A673 (cell line): ENCODE measurements at regions not wholly inside any gene's neighbourhood (a gene's known extent, or its start where the extent isn't known, plus 50 kb on each side); places are given as distances from the start of the nearest gene placed in this dataset.

Experiments
- BruUV-seq: library from RNA; stranded (reverse); fragments of 400-500 nt; replicated peaks from 2 replicates; lab custom pipeline; 2021; lab: Mats Ljungman, UMichigan
- CTCF ChIA-PET: fragments of 300-600 bp; sonication (Branson Sonifier 250); formaldehyde crosslinking; loops from one replicate; lab custom pipeline; 2022; ENCODE audit warnings: antibody characterized with exemption; lab: Charles Lee
- POLR2A ChIA-PET: fragments of 300-600 bp; sonication (Branson Sonifier 250); formaldehyde crosslinking; loops from one replicate; lab custom pipeline; 2022; ENCODE audit warnings: antibody characterized with exemption; ENCODE audit not compliant: low non-redundant PET; lab: Charles Lee
- DNase-seq: peaks from one replicate; pipeline ENCODE4 v3.0.0-alpha.2; 2015; ENCODE audit warnings: low spot score
- H3K27ac ChIP-seq: fragments of 200-600 bp; sonication (generic); 2 replicates; pipeline ENCODE4 v1.5.1; 2016; ENCODE audit warnings: mixed run types, low read depth, mild to moderate bottlenecking, mixed read lengths, antibody characterized with exemption, low read length; ENCODE audit not compliant: poor library complexity, severe bottlenecking
- H3K27me3 ChIP-seq: fragments of 200-600 bp; sonication (generic); replicated peaks from 2 replicates; pipeline ENCODE4 v1.6.1; 2017; ENCODE audit warnings: mixed run types, low read depth, mild to moderate bottlenecking, mixed read lengths, antibody characterized with exemption, low read length; ENCODE audit not compliant: insufficient read depth, poor library complexity
- H3K36me3 ChIP-seq: fragments of 200-600 bp; sonication (generic); 2 replicates; pipeline ENCODE4 v1.6.1; 2016; ENCODE audit warnings: mixed run types, mild to moderate bottlenecking, mixed read lengths, antibody characterized with exemption, low read length; ENCODE audit not compliant: insufficient read depth, poor library complexity, severe bottlenecking
- H3K4me1 ChIP-seq: fragments of 200-600 bp; sonication (generic); 2 replicates; pipeline ENCODE4 v1.6.1; 2017; ENCODE audit warnings: mixed run types, mild to moderate bottlenecking, mixed read lengths, antibody characterized with exemption, low read length; ENCODE audit not compliant: insufficient read depth, poor library complexity, severe bottlenecking
- H3K4me3 ChIP-seq: fragments of 200-600 bp; sonication (generic); 2 replicates; pipeline ENCODE4 v1.5.1; 2016; ENCODE audit warnings: low read depth, mixed run types, mild to moderate bottlenecking, mixed read lengths, low read length; ENCODE audit not compliant: poor library complexity, severe bottlenecking
- H3K9me3 ChIP-seq: fragments of 200-600 bp; sonication (generic); 2 replicates; pipeline ENCODE4 v1.6.1; 2016; ENCODE audit warnings: mixed run types, low read depth, mild to moderate bottlenecking, mixed read lengths, antibody characterized with exemption, low read length; ENCODE audit not compliant: poor library complexity, severe bottlenecking
- EZH2 ChIP-seq: fragments of 200-600 bp; sonication (generic); IDR thresholded peaks from 2 replicates; pipeline ENCODE4 v1.6.1; 2017; ENCODE audit warnings: borderline replicate concordance, low read depth, mild to moderate bottlenecking, mixed read lengths, antibody characterized with exemption, low read length; ENCODE audit not compliant: poor library complexity, severe bottlenecking
- intact Hi-C: fragments of 100-400 bp; cut with micrococcal nuclease; formaldehyde crosslinking; loops from one replicate; pipeline ENCODE4 v1.10.0; 2022; ENCODE audit not compliant: unreplicated experiment
- TF ChIP-seq, protein P1 (sequence below): fragments of 300-800, 200-600 bp; sonication (generic); conservative IDR thresholded peaks from 2 replicates; pipeline ENCODE4 v1.5.1; 2017; ENCODE audit warnings: low read depth, mild to moderate bottlenecking, antibody characterized with exemption, low read length, moderate library complexity, mixed read lengths

- Histone ChIP-seq H3K27me3 (no peaks in the 10 kb centered on the region), H3K36me3 (no peaks in the 10 kb centered on the region), H3K27ac (no peak overlapping the region), H3K9me3 (no peaks in the 10 kb centered on the region), H3K4me3 (no peak overlapping the region), H3K4me1 (no peaks in the 10 kb centered on the region)
- no peak for TF ChIP-seq EZH2
- TF ChIP-seq, protein P1, sequence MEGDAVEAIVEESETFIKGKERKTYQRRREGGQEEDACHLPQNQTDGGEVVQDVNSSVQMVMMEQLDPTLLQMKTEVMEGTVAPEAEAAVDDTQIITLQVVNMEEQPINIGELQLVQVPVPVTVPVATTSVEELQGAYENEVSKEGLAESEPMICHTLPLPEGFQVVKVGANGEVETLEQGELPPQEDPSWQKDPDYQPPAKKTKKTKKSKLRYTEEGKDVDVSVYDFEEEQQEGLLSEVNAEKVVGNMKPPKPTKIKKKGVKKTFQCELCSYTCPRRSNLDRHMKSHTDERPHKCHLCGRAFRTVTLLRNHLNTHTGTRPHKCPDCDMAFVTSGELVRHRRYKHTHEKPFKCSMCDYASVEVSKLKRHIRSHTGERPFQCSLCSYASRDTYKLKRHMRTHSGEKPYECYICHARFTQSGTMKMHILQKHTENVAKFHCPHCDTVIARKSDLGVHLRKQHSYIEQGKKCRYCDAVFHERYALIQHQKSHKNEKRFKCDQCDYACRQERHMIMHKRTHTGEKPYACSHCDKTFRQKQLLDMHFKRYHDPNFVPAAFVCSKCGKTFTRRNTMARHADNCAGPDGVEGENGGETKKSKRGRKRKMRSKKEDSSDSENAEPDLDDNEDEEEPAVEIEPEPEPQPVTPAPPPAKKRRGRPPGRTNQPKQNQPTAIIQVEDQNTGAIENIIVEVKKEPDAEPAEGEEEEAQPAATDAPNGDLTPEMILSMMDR, result no peak
- BruUV-seq, result no TSS peak
- ChIA-PET POLR2A (no interaction called here), CTCF (no interaction called here)
- intact Hi-C loops, result no loop called here
- DNase-seq, result peak; percentile 22
Observed at GRCh38 chr3:197352382-197352781, 54.0 kb upstream of the DLG1 start.

GRCh38 chr3:197350446-197350845, 52.0 kb upstream of the DLG1 start:
- ChIA-PET CTCF (no interaction called here), POLR2A (no interaction called here)
- TF ChIP-seq, protein P1, result no peak
- TF ChIP-seq EZH2, result no peak
- H3K9me3 ChIP-seq, result no peaks in the 10 kb centered on the region
- intact Hi-C loops, result no loop called here
- no TSS peak for BruUV-seq
- H3K4me1 ChIP-seq, result no peaks in the 10 kb centered on the region
- no peaks in the 10 kb centered on the region for H3K36me3 ChIP-seq
- H3K27me3 ChIP-seq, result no peaks in the 10 kb centered on the region
- H3K27ac ChIP-seq, result no peak overlapping the region
- no peak overlapping the region for H3K4me3 ChIP-seq
- DNase-seq, result no peak

GRCh38 chr3:197349368-197349767, 51.0 kb upstream of the DLG1 start:
- POLR2A ChIA-PET, result no interaction called here
- H3K36me3 ChIP-seq, result no peaks in the 10 kb centered on the region
- H3K27me3 ChIP-seq, result no peaks in the 10 kb centered on the region
- intact Hi-C loops, result no loop called here
- no peaks in the 10 kb centered on the region for H3K9me3 ChIP-seq
- no peak overlapping the region for H3K27ac ChIP-seq
- CTCF ChIA-PET, result no interaction called here
- TF ChIP-seq, protein P1, result no peak
- no peak for TF ChIP-seq EZH2
- H3K4me1 ChIP-seq, result no peaks in the 10 kb centered on the region
- H3K4me3 ChIP-seq, result no peak overlapping the region
- DNase-seq, result no peak
- BruUV-seq, result no TSS peak
